ENCODE measurements at regions not wholly inside any gene's neighbourhood (a gene's known extent, or its start where the extent isn't known, plus 50 kb on each side); places are given as distances from the start of the nearest gene placed in this dataset.

DNA sequence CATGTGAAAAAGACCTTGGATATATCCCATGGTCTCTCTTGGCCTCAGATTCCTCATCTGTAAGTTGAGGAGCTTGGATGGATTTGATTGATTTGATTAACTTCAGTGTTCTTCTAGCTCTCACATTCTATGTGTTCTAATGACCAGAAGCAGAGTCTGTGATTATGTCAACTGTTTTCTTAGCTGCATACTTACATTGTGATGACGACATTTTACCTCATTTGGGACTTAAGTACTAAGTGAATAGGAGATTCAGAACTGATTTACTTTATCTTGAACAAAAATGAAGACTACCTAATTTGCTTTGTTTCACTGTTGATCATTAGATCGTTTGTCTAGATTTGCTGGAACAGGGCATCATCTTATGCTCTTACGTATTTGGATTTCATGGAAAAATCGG lies 427.7 kb downstream of the SH3GL2 start:
- no peaks in the 10 kb centered on the region for H3K36me3 Mint-ChIP-seq (ENCODE audit: insufficient read depth in 1 of 3, low read depth in 3 of 3)
- no peaks in the 10 kb centered on the region for H3K27me3 Mint-ChIP-seq (ENCODE audit: low read depth)
- no CpG with 5 or more reads among the region's 4 CpGs for WGBS (ENCODE audit: extremely low coverage, insufficient read length, low lambda C conversion rate)

More for the DNA sequence above, 427.7 kb downstream of the SH3GL2 start:
- H2AFZ ChIP-seq (ENCODE audit: low read length) = no peak overlapping the region
- no peak overlapping the region for H3K27ac ChIP-seq (ENCODE audit: insufficient read length, low read depth, low read length)
- H3K4ac ChIP-seq (ENCODE audit: low read depth, low read length) = no peak overlapping the region
- no peak overlapping the region for H3T11ph ChIP-seq (ENCODE audit: low read length)
- no peak overlapping the region for H4K8ac ChIP-seq (replicated peaks; ENCODE audit: insufficient read length, low read depth, low read length)
- H3K14ac ChIP-seq (ENCODE audit: insufficient read depth, low read length) = no peak overlapping the region
- no peak overlapping the region for H2AK5ac ChIP-seq (ENCODE audit: insufficient read length, low read length)
- H3K9me3 Mint-ChIP-seq = no peaks in the 10 kb centered on the region
- no peaks in the 10 kb centered on the region; the same call in 1 of the 2 replicates for H3K4me1 ChIP-seq (ENCODE audit: insufficient read depth, low read length)
- TF ChIP-seq CTCF (conservative IDR thresholded peaks at IDR 0.05) = no peak
- no peaks in the 10 kb centered on the region for H3K4me1 Mint-ChIP-seq
- H4K20me1 ChIP-seq (ENCODE audit: control insufficient read depth, insufficient read depth, insufficient read length) = no peaks in the 10 kb centered on the region
- H3K23ac ChIP-seq (ENCODE audit: insufficient read length, low read depth, low read length) = no peak overlapping the region
- H3K4me2 ChIP-seq (ENCODE audit: insufficient read depth, insufficient read length, low read length) = no peak overlapping the region
- H3K18ac ChIP-seq (ENCODE audit: insufficient read length, low read depth, low read length) = no peak overlapping the region
- no peaks in the 10 kb centered on the region for H3K79me1 ChIP-seq (ENCODE audit: insufficient read depth, low read depth, low read length, poor library complexity, severe bottlenecking)
- H2BK120ac ChIP-seq (ENCODE audit: low read depth, low read length, poor library complexity, severe bottlenecking) = no peak overlapping the region
- H3K23me2 ChIP-seq (ENCODE audit: insufficient read length, low read depth, low read length, poor library complexity, severe bottlenecking) = no peaks in the 10 kb centered on the region
- H4K5ac ChIP-seq (ENCODE audit: insufficient read length, low read depth, low read length) = no peak overlapping the region
- DNase-seq = no peak
- no peak overlapping the region for H3K27ac Mint-ChIP-seq
- H3K4me3 Mint-ChIP-seq = no peak overlapping the region
- H3K9ac ChIP-seq (ENCODE audit: extremely low read depth, insufficient read length, low read length) = no peak overlapping the region
- no peaks in the 10 kb centered on the region for H3K27me3 ChIP-seq (ENCODE audit: insufficient read depth, low read length)
- H3K56ac ChIP-seq (ENCODE audit: insufficient read length, low read depth, low read length) = no peak overlapping the region
- no peaks in the 10 kb centered on the region for H3K79me2 ChIP-seq (ENCODE audit: insufficient read depth, low read length)
- no peaks in the 10 kb centered on the region for H3K9me3 ChIP-seq (ENCODE audit: control insufficient read depth, low read depth, low read length)
- no peak overlapping the region for H2BK20ac ChIP-seq (ENCODE audit: low read depth, low read length, poor library complexity, severe bottlenecking)
- H4K91ac ChIP-seq (ENCODE audit: insufficient read length, low read depth, low read length) = no peak overlapping the region
- no peak overlapping the region for H2BK5ac ChIP-seq (ENCODE audit: insufficient read length, low read length)
- H2BK15ac ChIP-seq (ENCODE audit: low read depth, low read length) = no peak overlapping the region
- H2BK12ac ChIP-seq (ENCODE audit: insufficient read length, low read depth, low read length) = no peak overlapping the region
